HFFc6 (cell line): ENCODE measurements at regions not wholly inside any gene's neighbourhood (a gene's known extent, or its start where the extent isn't known, plus 50 kb on each side); places are given as distances from the start of the nearest gene placed in this dataset.

Source experiments
- DNase-seq: peaks from one replicate; pipeline ENCODE4 v3.0.0-alpha.2; 2018
- H3K27ac Mint-ChIP-seq: 2 replicates; pipeline ENCODE4 v1.8.0; 2020; ENCODE audit warnings: mild to moderate bottlenecking, mixed read lengths
- H3K27me3 Mint-ChIP-seq: 2 replicates; pipeline ENCODE4 v1.8.0; 2021; ENCODE audit warnings: mild to moderate bottlenecking, moderate library complexity, mixed read lengths; ENCODE audit not compliant: insufficient read depth
- H3K36me3 Mint-ChIP-seq: 2 replicates; pipeline ENCODE4 v1.8.0; 2021; ENCODE audit warnings: low read depth, mixed read lengths
- H3K4me1 Mint-ChIP-seq: 2 replicates; pipeline ENCODE4 v1.8.0; 2020; ENCODE audit warnings: low read depth, mixed read lengths
- H3K4me3 Mint-ChIP-seq: 2 replicates; pipeline ENCODE4 v1.8.0; 2020; ENCODE audit warnings: mild to moderate bottlenecking, moderate library complexity, mixed read lengths
- H3K9me3 Mint-ChIP-seq: 2 replicates; pipeline ENCODE4 v1.8.0; 2020; ENCODE audit warnings: mild to moderate bottlenecking, mixed read lengths
- TF ChIP-seq, protein P1 (sequence below): fragments of 200-600 bp; sonication (generic); IDR thresholded peaks from 2 replicates; pipeline ENCODE4 v1.5.0; 2021; ENCODE audit warnings: antibody characterized with exemption, mild to moderate bottlenecking

DNA sequence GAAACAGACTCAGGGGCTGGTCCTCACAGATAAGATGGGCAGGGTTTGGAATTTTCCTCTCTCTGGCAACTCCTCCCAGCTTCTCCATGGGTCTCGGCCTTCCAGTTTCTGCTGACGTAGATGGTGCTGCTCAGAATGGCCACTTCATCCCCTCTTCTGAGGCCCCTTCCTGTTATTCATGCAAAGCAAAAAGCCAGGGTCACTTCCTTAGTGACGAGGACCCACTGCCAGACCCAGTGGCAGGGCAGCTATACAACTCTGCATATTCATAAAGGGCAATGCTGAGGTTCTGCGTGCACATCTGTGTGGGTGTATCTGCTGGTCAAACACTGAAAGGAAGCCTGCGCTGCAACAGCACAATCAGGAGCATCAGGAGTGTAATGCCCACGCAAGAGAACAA, 108.8 kb downstream of the WSCD1 start:
- H3K4me3 Mint-ChIP-seq: no peak overlapping the region
- H3K4me1 Mint-ChIP-seq: no peaks in the 10 kb centered on the region
- H3K9me3 Mint-ChIP-seq: no peaks in the 10 kb centered on the region; the same call in 1 of the 2 replicates
- H3K36me3 Mint-ChIP-seq: no peaks in the 10 kb centered on the region; the same call in 1 of the 2 replicates
- H3K27me3 Mint-ChIP-seq: peaks cover 16% of the 10 kb centered on the region
- TF ChIP-seq, protein P1, sequence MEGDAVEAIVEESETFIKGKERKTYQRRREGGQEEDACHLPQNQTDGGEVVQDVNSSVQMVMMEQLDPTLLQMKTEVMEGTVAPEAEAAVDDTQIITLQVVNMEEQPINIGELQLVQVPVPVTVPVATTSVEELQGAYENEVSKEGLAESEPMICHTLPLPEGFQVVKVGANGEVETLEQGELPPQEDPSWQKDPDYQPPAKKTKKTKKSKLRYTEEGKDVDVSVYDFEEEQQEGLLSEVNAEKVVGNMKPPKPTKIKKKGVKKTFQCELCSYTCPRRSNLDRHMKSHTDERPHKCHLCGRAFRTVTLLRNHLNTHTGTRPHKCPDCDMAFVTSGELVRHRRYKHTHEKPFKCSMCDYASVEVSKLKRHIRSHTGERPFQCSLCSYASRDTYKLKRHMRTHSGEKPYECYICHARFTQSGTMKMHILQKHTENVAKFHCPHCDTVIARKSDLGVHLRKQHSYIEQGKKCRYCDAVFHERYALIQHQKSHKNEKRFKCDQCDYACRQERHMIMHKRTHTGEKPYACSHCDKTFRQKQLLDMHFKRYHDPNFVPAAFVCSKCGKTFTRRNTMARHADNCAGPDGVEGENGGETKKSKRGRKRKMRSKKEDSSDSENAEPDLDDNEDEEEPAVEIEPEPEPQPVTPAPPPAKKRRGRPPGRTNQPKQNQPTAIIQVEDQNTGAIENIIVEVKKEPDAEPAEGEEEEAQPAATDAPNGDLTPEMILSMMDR: no peak
- DNase-seq: no peak
- no peak overlapping the region for H3K27ac Mint-ChIP-seq

DNA sequence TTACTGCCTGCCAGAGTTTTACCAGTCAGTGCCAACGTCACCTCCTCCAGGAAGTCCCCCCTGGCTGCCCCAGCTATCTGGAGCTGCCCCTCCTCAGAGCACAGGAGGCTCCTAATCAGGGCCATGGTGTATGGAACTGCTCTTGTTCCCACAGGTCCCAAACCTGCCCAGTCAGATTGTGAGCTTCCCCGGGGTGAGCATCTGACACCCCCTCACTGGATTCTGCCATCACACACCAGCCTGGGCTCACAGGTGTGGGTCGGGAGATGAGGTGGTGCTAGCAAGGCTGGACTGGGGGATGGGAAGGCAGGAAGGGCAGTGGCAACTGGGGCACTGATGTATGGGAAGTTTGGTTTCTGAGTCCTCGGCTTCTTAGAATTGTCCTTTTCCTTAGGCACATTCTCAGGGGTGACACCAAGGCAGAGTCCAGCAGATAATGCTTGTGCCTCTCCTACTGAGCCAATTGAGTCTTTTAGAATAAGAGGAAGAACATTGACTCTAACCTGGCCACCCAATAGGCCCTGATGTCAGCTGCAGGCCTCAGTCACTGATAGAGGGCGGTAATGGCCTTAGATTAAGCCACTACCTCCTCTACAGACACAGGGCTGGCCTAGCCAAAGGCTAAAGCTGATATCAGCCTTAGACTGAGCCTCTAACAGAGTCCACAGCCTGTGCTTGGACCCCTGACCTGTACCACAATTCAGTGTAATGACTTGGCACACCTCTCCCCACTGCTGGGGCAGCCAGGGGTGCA, 107.9 kb downstream of the WSCD1 start:
- Mint-ChIP-seq H3K9me3 (no peaks in the 10 kb centered on the region; the same call in 1 of the 2 replicates), H3K27me3 (peaks cover 18% of the 10 kb centered on the region), H3K4me3 (no peak overlapping the region), H3K27ac (no peak overlapping the region), H3K36me3 (no peaks in the 10 kb centered on the region; the same call in 1 of the 2 replicates), H3K4me1 (no peaks in the 10 kb centered on the region)
- TF ChIP-seq, protein P1: no peak
- DNase-seq: no peak
